ENCODE measurements at regions not wholly inside any gene's neighbourhood (a gene's known extent, or its start where the extent isn't known, plus 50 kb on each side); places are given as distances from the start of the nearest gene placed in this dataset.

DNA sequence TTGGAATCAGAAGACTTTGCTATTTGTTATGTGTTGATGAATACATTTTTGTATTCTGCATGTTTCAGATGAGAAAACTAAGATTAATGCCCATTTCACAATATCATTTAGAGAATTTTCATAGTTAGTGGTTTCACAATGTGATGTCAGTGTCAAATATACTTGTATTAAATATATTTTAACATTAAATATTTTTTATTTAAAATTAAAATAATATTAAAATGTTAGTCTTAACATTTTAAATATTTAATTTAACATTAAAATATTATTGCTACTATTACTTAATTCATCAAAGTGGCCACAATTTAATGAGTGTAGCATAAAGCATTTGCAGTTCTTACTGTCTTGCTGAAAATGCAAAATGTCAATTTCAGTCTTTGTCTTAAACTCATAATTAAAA is 478.8 kb downstream of the KCNJ2 start:
- H3K4me3 ChIP-seq (ENCODE audit: control insufficient read depth in 2 of 3, extremely low read depth in 1 of 3, insufficient read depth in 2 of 3, low read depth in 1 of 3, low read length in 3 of 3), result no peak overlapping the region
- H3K36me3 ChIP-seq (ENCODE audit: control insufficient read depth in 2 of 2, extremely low read depth in 1 of 2, insufficient read depth in 2 of 2, low read length in 2 of 2), result no peaks in the 10 kb centered on the region
- no peaks in the 10 kb centered on the region for H3K9me3 ChIP-seq (ENCODE audit: control insufficient read depth, low read depth, low read length)
- DNase-seq (ENCODE audit: low read depth, low spot score) (no peak), FAIRE-seq (no peak)
- H3K9ac ChIP-seq (ENCODE audit: control insufficient read depth, extremely low read depth, insufficient read depth, low read length), result no peak overlapping the region
- H3K4me1 ChIP-seq (ENCODE audit: control insufficient read depth, extremely low read depth, insufficient read depth, low read length), result no peaks in the 10 kb centered on the region
- no peak overlapping the region for H2AFZ ChIP-seq (ENCODE audit: control insufficient read depth, low read length)
- no peak overlapping the region for H3K27ac ChIP-seq (ENCODE audit: control insufficient read depth, insufficient read depth, low read length)
- no peaks in the 10 kb centered on the region for H4K20me1 ChIP-seq (ENCODE audit: control insufficient read depth, extremely low read depth, insufficient read depth, low read length)
- H3K79me2 ChIP-seq (ENCODE audit: control insufficient read depth, insufficient read depth, low read length), result no peaks in the 10 kb centered on the region
- H3K9me1 ChIP-seq (ENCODE audit: control insufficient read depth, extremely low read depth, insufficient read depth, low read length), result no peaks in the 10 kb centered on the region
- no peak overlapping the region for H3K4me2 ChIP-seq (ENCODE audit: control insufficient read depth, extremely low read depth, insufficient read depth, low read depth, low read length)
- no peaks in the 10 kb centered on the region for H3K27me3 ChIP-seq (ENCODE audit: control insufficient read depth, extremely low read depth, insufficient read depth, low read length)
- TF ChIP-seq CTCF (optimal IDR thresholded peaks at IDR 0.05 in 1 of 3, IDR thresholded peaks at IDR 0.05 in 1 of 3, conservative IDR thresholded peaks at IDR 0.05 in 1 of 3; ENCODE audit: extremely low read depth in 1 of 3, insufficient read depth in 2 of 3, low read length in 3 of 3) (no peak), EZH2 (IDR thresholded peaks at IDR 0.05; ENCODE audit: low read length) (no peak)
- dilution Hi-C loops (cut with MboI; ENCODE audit: extremely low pct_ligation_motif_present, low sequenced_read_pairs), result no loop called here

GRCh38 chr17:70653850-70654249 is 484.5 kb downstream of the KCNJ2 start:
- no peaks in the 10 kb centered on the region for H3K9me1 ChIP-seq (ENCODE audit: control insufficient read depth, extremely low read depth, insufficient read depth, low read length)
- no peaks in the 10 kb centered on the region for H3K79me2 ChIP-seq (ENCODE audit: control insufficient read depth, insufficient read depth, low read length)
- no peaks in the 10 kb centered on the region for H3K9me3 ChIP-seq (ENCODE audit: control insufficient read depth, low read depth, low read length)
- no peaks in the 10 kb centered on the region for H3K36me3 ChIP-seq (ENCODE audit: control insufficient read depth in 2 of 2, extremely low read depth in 1 of 2, insufficient read depth in 2 of 2, low read length in 2 of 2)
- no peaks in the 10 kb centered on the region for H3K27me3 ChIP-seq (ENCODE audit: control insufficient read depth, extremely low read depth, insufficient read depth, low read length)
- H2AFZ ChIP-seq (ENCODE audit: control insufficient read depth, low read length), result no peak overlapping the region
- H3K27ac ChIP-seq (ENCODE audit: control insufficient read depth, insufficient read depth, low read length), result no peak overlapping the region
- H4K20me1 ChIP-seq (ENCODE audit: control insufficient read depth, extremely low read depth, insufficient read depth, low read length), result no peaks in the 10 kb centered on the region
- H3K9ac ChIP-seq (ENCODE audit: control insufficient read depth, extremely low read depth, insufficient read depth, low read length), result no peak overlapping the region
- no peaks in the 10 kb centered on the region for H3K4me1 ChIP-seq (ENCODE audit: control insufficient read depth, extremely low read depth, insufficient read depth, low read length)
- no peak for DNase-seq (ENCODE audit: low read depth, low spot score)
- no peak for FAIRE-seq
- no peak overlapping the region for H3K4me3 ChIP-seq (ENCODE audit: control insufficient read depth in 2 of 3, extremely low read depth in 1 of 3, insufficient read depth in 2 of 3, low read depth in 1 of 3, low read length in 3 of 3)
- dilution Hi-C loops (cut with MboI; ENCODE audit: extremely low pct_ligation_motif_present, low sequenced_read_pairs), result no loop called here
- no peak overlapping the region for H3K4me2 ChIP-seq (ENCODE audit: control insufficient read depth, extremely low read depth, insufficient read depth, low read depth, low read length)
- TF ChIP-seq CTCF (optimal IDR thresholded peaks at IDR 0.05 in 1 of 3, IDR thresholded peaks at IDR 0.05 in 1 of 3, conservative IDR thresholded peaks at IDR 0.05 in 1 of 3; ENCODE audit: extremely low read depth in 1 of 3, insufficient read depth in 2 of 3, low read length in 3 of 3), result no peak
- TF ChIP-seq EZH2 (IDR thresholded peaks at IDR 0.05; ENCODE audit: low read length), result no peak

Measured in keratinocyte (primary cell).